ENCODE measurements at regions not wholly inside any gene's neighbourhood (a gene's known extent, or its start where the extent isn't known, plus 50 kb on each side); places are given as distances from the start of the nearest gene placed in this dataset.

DNA sequence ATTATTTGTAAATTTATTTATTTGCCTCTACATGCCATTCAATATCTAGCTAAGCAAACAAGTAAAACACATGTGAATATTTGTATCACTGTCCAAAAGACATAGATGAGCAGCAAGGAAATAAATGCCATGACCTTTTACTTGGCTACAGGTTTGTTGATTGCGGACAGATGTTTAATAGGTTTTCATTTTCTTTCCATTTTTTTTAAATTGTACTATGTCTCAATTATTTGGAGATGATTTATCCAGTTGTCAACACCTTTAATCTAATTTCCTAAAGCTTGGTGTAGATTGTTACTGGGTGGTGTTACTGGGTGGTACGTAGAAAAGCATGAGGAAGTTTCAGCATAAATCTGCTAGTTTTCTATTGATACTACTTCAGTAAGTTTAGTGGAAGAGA is 560.6 kb upstream of the SPRY2 start:
- TF ChIP-seq EGR1 (IDR thresholded peaks at IDR 0.05; ENCODE audit: low read depth in 2 of 2), result no peak
- TF ChIP-seq, protein P1, sequence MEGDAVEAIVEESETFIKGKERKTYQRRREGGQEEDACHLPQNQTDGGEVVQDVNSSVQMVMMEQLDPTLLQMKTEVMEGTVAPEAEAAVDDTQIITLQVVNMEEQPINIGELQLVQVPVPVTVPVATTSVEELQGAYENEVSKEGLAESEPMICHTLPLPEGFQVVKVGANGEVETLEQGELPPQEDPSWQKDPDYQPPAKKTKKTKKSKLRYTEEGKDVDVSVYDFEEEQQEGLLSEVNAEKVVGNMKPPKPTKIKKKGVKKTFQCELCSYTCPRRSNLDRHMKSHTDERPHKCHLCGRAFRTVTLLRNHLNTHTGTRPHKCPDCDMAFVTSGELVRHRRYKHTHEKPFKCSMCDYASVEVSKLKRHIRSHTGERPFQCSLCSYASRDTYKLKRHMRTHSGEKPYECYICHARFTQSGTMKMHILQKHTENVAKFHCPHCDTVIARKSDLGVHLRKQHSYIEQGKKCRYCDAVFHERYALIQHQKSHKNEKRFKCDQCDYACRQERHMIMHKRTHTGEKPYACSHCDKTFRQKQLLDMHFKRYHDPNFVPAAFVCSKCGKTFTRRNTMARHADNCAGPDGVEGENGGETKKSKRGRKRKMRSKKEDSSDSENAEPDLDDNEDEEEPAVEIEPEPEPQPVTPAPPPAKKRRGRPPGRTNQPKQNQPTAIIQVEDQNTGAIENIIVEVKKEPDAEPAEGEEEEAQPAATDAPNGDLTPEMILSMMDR (IDR thresholded peaks at IDR 0.05; ENCODE audit: low read depth, low read length, missing input control), result no peak
- TF ChIP-seq, protein P2, sequence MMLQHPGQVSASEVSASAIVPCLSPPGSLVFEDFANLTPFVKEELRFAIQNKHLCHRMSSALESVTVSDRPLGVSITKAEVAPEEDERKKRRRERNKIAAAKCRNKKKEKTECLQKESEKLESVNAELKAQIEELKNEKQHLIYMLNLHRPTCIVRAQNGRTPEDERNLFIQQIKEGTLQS (IDR thresholded peaks at IDR 0.05), result no peak
- TF ChIP-seq GABPA (IDR thresholded peaks at IDR 0.05 in 1 of 2, conservative IDR thresholded peaks at IDR 0.05 in 1 of 2), result no peak
